ENCODE measurements at regions not wholly inside any gene's neighbourhood (a gene's known extent, or its start where the extent isn't known, plus 50 kb on each side); places are given as distances from the start of the nearest gene placed in this dataset.

- no peak for DNase-seq
Observed at GRCh38 chr18:64528646-64529045, 379.8 kb upstream of the LINC00305 start.

- DNase-seq = no peak
Observed at GRCh38 chr18:64519201-64519600, 370.3 kb upstream of the LINC00305 start.

GRCh38 chr18:64518191-64518590 is 369.3 kb upstream of the LINC00305 start:
- no peak for DNase-seq

- DNase-seq = no peak
Observed at GRCh38 chr18:64513401-64513800, 364.5 kb upstream of the LINC00305 start.

GRCh38 chr18:64490207-64490606 is 341.3 kb upstream of the LINC00305 start:
- no peak for DNase-seq

- no peak for DNase-seq
Observed at GRCh38 chr18:64488698-64489097, 339.8 kb upstream of the LINC00305 start.

GRCh38 chr18:64474773-64475172 is 325.9 kb upstream of the LINC00305 start:
- DNase-seq = no peak

- no peak for DNase-seq
Observed at GRCh38 chr18:64474255-64474654, 325.4 kb upstream of the LINC00305 start.

GRCh38 chr18:64449434-64449833 is 300.5 kb upstream of the LINC00305 start:
- no peak for DNase-seq

- DNase-seq = no peak
Observed at GRCh38 chr18:64444819-64445218, 295.9 kb upstream of the LINC00305 start.

GRCh38 chr18:64438178-64438577 is 289.3 kb upstream of the LINC00305 start:
- no peak for DNase-seq

GRCh38 chr18:64436111-64436510 is 287.2 kb upstream of the LINC00305 start:
- DNase-seq = no peak

- no peak for DNase-seq
Observed at GRCh38 chr18:64419156-64419555, 270.3 kb upstream of the LINC00305 start.

GRCh38 chr18:64416990-64417389 is 268.1 kb upstream of the LINC00305 start:
- no peak for DNase-seq

GRCh38 chr18:64415218-64415617 is 266.3 kb upstream of the LINC00305 start:
- no peak for DNase-seq

- DNase-seq = no peak
Observed at GRCh38 chr18:64410685-64411084, 261.8 kb upstream of the LINC00305 start.

GRCh38 chr18:64409511-64409910 is 260.6 kb upstream of the LINC00305 start:
- DNase-seq = no peak

GRCh38 chr18:64407606-64408005 is 258.7 kb upstream of the LINC00305 start:
- no peak for DNase-seq

- no peak for DNase-seq
Observed at GRCh38 chr18:64405161-64405560, 256.3 kb upstream of the LINC00305 start.

- no peak for DNase-seq
Observed at GRCh38 chr18:64403784-64404503, 255.1 kb upstream of the LINC00305 start.

- no peak for DNase-seq
Observed at GRCh38 chr18:64402636-64403035, 253.7 kb upstream of the LINC00305 start.

- DNase-seq = no peak
Observed at GRCh38 chr18:64401268-64402060, 252.6 kb upstream of the LINC00305 start.

- no peak for DNase-seq
Observed at GRCh38 chr18:64399566-64399965, 250.7 kb upstream of the LINC00305 start.

- DNase-seq = no peak
Observed at GRCh38 chr18:64398320-64398719, 249.4 kb upstream of the LINC00305 start.

All from hippocampal formation (tissue), 2 donors.